HG02840 (cell line): ENCODE measurements at regions not wholly inside any gene's neighbourhood (a gene's known extent, or its start where the extent isn't known, plus 50 kb on each side); places are given as distances from the start of the nearest gene placed in this dataset.
"Not testable (repeated sequence)": the region's sequence is repeated elsewhere in the genome, so short reads cannot be mapped to it uniquely, and the experiment has no call there.

Experiments used
- ATAC-seq: cut with Tn5 transposase; IDR thresholded peaks from one replicate; pipeline ENCODE4 v1.9.1; 2021; ENCODE audit warnings: mild to moderate bottlenecking, moderate library complexity, moderate number of reproducible peaks; ENCODE audit not compliant: unreplicated experiment, low FRiP score

DNA sequence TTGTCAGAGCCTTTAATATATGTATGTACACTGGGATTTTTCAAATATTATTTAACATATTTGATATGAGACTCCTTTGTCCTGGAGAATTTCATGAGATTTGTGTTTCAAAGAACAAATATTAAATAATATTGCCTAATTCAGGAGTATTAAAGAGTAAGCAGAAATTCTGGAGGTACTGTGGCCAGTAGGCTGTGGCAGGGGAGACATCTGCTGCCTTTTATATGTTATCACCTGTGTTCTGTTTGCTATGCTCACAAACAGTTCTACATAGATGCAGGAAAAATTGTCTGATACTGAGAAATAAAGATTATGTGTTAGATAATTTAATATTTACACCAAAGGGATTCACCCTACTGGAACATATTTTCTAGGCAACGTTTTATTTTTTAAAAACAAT lies 395.4 kb upstream of the SLC35B3 start:
- ATAC-seq: no peak

DNA sequence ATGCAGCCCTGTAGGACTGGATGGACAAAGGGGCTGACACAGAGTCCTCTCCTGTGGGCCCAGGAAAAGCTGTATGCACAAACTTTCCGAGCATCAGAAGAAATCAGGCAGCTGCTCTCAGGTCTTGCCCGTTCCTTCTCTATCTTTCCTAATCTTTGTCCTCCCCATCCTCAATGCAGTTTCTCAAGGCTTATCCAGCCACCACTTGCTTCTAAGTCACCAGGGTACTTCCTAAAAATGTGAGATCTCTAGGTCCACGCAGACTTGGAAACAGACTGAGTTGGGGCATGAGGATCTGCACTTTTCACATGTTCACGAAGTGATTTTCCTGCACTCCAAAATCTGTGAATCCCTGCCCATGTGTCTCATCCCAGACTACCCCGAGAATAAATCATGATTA lies 394.5 kb upstream of the SLC35B3 start:
- no peak for ATAC-seq

DNA sequence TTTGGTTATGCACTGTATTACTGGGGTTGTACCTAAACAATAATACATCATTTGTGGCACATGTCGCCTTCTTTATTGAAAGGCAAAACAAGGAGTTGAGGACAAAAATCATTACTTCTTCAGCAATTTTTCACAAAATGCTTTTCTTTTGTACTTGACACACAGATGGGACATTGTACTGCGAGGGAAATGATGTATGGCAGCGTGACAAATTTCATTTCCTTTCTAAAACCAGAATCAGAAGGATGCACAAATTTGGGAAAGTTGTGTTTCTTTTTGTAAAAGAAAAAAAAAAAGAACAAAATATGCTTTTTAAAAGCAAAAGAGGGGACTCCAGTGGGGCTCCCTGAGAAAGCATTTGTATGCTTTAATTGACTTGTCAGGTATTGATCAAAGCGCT lies 394.0 kb upstream of the SLC35B3 start:
- ATAC-seq: no peak

DNA sequence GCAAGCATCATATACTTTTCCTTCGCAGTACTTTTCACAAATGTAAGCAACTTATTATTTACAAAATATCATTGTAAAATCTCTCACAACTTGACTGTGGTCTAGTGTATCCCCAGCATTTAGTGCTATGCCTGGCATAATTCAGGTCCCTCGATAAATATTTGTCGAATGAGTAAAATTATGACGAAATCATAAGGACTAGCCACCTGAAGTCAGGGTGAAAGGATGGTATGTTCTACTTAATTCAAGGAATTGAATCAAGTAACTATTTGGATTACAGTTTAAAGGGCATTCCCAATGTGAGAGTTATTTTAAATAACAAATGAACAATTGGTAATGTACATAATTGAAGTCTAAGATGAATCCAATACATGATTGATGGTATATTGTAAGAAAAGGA lies 393.0 kb upstream of the SLC35B3 start:
- ATAC-seq: no peak

DNA sequence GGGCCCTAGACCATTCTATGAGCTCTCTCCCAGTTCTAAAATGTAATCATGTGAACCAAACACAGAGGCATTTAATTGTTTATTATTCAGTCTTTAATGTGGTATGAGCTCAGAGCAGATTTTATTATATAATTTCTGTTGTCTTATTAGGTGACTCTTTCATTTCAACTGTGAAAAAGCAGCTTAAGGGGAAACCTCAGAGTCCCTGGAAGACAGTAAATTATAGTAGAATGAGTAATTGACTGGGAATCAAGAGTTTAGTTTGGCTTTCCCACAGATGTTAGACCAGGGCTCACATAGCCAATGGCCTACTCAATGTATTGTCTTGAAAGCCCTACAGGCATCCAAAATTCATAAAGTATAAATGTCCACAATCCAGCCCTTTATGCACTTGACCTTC lies 390.4 kb upstream of the SLC35B3 start:
- ATAC-seq: no peak

DNA sequence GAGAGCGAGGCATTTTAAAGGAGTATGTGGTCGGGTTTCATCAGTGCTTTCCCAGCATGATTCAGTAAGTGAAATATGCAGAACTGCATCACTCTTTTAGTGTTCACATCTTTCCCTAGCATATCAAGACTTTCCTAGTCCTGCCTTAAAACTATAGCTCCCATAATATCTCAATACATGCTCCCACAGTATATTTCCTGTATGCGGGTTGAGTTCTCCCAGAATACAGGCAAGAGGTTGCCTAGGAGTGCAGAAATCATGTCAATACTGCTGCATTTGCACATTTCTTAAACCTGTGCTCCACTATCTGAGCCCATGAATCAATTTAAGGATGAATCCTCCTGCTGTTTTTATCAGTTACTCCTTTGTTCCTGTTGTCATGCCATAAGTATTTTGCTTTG lies 386.6 kb upstream of the SLC35B3 start:
- ATAC-seq: no peak

DNA sequence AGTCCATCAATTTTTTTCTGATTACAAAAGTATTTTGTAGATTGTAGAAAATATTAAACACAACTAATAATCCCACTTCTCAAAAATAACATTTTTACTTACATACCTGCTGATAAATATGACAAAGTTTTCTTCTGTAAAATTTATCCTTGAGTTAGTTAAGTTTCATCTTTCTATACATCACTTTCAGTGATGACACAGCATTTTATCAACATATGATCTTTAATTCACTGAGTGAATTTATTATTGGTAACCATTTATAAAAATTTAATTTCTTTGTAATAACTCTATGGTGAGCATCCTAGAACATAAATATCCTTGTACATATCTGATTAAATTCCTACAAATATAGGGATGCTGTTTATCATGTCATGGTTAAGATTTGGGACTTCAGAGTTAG lies 385.0 kb upstream of the SLC35B3 start:
- no peak for ATAC-seq

DNA sequence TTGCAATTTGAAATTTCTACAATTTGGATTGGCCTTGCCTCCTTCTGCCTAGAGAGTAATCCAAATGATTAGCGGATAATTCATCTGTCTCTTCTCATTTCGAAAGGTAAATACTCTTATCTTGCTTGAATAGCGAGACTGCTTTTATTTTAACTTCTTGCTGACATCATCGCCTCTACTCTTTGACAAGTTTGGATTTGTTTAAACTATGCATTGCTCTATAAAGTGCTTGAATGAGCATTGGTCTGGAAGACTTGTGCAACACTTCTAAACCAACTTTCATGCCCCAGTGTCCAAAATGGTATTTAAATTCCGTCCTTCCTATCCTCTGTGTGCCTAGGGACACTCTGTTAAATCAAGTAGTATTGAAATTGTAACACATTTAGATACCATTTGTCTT lies 384.1 kb upstream of the SLC35B3 start:
- no peak for ATAC-seq

DNA sequence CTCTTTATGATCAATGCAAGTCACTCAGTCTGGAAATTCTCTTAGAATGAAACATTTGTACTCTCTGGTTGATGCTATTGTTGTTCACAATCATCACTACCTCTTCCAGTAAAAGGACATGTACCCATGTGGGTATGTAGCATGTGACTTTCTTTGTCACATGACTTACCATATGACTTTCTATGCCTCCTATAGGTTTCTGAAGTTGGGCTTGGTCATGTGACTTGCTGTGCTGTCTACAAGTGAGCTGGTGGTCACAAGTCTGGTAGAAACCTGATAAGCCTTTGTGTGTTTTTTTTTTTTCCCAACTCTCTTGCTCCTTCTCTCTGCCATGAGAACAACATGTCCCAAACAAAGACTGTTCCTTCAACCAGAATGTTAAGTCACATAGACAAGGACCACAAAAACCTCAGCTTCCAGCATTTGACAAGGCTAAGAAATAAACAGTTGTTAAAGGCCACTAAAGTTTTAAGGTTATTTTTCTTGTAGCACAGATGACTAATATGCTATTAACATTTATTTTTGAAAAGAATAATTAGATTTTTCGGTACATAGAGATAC lies 379.2 kb upstream of the SLC35B3 start:
- no peak for ATAC-seq

DNA sequence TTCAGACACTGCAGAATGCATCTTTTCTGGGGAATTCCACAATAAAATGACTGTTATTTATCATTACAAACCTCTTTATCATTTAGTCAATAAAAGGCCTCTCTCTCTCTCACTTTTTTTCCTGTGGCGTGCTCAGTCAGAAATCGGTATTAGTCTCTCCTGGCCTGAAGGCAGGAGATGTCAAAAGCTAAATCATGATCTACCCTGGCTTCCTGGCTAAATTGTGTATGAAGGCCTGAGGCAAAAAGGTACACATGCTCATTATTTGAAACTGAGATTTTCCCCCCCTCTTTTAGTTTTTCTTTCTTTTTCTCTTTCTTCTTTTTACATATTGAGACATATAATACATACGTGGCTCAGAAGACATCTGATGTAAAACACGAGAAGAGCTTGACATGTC lies 375.0 kb upstream of the SLC35B3 start:
- ATAC-seq: no peak

DNA sequence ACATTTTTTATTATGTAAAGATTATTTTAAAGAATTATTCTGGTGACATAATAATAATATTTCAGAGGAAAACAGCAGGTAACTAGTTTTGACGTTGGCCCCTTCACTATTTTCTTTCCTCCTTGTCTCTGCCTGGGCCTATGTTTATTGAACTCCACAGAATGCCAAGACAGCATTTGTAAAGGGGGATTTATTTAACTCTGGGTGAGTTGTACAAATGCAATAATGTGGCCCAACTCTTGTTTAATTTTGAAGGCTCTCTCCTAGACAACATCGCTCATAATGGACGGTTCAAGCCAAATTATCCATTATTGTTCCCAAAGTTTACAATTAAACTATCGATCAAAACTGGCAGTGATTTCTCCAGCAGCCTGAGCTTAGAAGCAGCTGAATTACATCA lies 374.3 kb upstream of the SLC35B3 start:
- ATAC-seq: no peak

DNA sequence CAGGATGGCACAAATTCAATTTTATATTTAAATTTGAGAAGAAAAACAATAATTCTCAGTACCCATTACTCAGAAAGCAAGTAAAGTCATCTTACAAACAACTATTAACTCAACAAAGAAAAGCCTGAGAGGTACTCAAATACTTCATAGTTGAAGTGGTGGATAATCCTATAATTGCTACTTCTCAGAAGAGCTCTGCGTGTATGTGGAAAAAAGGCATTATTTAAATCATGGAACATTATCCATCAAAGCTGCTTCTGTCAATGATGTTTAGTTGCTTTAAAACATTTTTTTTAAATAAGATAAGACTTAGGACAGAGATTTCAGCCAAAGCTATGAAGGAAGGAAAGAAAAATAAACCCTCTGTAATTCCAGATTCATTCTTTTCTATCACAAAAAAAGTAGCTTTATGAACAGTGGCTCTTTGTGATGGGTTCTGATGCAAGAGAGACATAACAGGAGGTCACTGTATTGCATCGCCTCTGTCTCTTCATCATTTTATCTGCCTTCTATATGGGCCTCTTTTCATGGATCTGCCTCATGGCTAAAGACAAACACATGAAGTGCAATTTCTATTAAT lies 367.9 kb upstream of the SLC35B3 start:
- no peak for ATAC-seq

DNA sequence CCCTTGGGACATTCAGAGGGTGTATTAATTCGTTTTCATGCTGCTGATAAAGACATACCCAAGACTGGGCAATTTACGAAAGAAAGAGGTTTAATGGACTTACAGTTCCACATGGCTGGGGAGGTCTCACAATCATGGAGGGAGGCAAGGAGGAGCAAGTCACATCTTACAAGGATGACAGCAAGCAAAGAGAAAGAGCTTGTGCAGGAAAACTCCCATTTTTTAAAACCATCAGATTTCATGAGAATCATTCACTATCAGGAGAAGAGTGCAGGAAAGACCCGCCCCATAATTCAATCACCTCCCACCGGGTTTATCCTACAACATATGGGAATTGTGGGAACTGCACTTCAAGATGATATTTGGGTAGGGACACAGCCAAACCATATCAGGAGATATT lies 367.1 kb upstream of the SLC35B3 start:
- not testable (repeated sequence) for ATAC-seq

DNA sequence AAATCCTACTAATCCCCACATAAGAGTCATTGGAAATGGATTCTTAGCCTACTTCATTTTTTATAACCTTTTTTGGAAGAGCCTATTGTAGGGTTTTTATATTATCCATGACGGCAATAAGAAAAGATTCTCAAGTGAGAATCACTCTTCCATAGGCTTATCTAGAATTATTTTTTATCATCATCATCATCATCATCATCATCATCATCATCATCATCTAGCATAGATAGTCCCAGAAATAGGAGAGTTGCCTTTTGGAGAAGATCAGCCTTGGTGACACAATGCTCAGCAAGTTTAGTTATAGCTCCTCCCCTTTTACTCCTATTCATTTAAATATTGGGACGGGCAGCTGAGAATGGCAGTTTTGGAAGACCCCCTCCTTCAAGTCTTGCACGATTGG lies 359.1 kb upstream of the SLC35B3 start:
- no peak for ATAC-seq

DNA sequence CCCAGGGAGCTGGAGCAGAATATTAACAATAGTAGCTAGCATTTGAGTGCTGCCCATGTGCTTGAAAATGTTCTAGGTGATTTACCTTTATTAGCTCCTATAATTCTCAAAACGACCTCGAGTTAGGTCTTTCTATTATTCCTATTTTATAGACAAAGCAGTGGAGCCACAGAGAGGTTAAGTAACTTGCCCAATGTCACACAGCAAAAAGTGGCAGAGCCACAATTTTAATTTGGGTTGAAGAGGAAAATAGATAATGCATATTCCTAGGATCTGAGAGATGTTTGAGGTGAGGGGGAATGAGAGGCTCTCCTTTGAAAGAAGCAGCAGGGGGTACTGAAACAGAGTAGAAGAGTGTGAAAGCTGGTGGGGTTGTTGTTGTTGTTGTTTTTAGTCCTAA lies 354.5 kb upstream of the SLC35B3 start:
- ATAC-seq: no peak

DNA sequence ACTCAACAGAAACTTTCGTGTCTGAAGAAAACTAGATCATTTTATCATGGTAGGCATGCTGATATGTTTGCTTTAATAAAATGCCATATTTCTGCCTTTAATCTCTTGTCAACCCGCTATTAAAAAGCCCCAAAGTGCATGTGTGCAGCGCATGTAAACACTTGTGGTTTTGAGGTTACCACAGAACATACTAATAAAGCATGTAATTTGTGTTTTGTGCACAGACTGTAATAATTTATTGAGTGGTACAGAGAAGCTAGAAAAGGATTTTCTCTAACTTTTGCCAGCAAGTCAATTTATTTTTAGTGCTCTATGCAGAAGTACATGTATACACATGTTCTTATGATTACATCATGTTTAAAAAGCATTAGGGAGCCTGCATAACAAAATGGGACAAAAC lies 349.9 kb upstream of the SLC35B3 start:
- no peak for ATAC-seq

DNA sequence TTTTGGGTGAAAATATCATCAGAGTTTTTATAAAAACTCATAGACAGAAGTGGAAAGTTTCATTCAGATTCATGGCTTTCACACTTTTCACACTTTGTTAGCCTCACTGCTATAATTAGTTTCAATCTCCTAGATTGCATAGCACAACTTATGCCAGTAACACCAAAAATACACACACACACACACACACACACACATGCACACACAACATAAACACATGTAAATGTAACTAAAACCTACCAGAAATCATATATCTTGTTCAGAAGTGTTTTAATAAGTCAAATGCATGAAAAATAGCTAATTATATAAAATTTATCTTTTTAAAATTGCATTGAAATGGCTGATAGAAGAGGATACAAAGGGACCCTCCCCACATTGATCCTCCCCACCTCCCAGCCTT lies 347.8 kb upstream of the SLC35B3 start:
- no peak for ATAC-seq

DNA sequence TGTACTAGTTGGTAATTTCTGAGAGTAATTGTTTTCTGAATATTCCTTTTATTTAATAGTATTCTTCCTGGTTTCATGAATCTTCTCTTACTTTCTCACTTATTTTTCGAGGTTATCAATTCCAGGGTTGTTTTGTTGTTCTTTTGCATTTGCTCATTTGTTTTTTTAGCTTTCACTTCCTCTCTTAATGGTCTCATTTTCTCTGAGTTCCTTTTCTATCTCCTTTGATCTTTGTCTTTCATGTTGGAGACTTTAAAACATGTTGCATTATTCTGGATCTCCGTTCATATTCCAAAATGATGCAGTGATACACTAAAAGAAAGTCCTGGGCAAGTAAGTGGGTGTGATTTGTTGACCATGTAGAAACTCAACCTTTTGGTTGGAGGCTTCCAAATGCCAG lies 345.3 kb upstream of the SLC35B3 start:
- no peak for ATAC-seq

DNA sequence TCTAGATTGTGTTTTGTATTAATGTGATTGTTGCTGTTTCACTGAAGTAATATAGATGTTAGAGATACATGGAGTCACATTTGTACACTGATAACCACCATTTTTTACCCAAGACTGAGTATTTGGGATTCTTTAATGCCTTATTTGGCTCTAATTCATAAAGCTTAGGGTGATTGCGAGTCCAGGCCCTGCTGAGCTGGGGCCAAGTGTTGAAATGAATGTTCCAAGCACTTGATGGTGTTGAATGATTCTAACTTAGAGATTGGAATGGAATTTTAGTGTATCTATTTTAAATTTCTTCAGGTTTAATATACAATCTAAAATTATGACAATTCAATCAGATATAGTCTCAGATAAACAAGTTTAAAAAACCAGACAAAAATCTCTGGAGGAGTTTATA lies 329.4 kb upstream of the SLC35B3 start:
- ATAC-seq: no peak

DNA sequence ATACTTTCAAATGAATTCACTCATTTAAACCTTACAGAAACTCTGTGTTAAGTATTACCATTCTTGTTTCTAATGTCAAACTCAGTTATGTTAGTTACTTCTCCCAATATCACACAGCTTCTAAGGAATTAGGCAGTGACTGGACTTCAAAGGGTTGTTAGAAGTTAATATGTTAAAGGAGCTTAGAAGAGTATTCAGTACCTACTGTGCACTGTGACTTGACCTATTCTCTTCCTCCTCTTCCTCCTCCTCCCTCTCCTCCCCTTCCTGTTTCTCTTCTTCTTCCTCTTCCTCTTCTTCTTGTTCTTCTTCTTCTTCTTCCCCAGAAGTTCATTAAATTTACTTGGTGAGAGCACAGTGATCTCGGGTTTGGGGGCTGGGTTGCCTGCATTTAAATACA lies 325.6 kb upstream of the SLC35B3 start:
- no peak for ATAC-seq

DNA sequence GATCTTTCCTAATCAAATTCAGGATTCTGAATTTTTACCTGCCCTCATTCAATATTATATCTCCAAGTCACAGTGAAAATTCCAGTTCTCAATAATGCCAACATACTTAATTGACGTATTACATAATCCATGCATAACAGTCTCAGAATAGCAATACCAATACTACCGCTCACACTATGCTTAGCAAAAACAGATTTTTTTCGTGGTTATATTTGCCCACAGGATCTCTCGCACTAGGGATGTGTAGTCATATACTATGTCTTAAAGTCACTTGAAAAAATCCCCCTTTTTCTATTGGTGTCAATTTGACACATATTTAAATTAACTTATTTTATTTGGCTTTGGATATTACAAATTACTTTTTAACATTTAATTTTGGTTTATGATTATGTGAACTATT lies 323.1 kb upstream of the SLC35B3 start:
- no peak for ATAC-seq

DNA sequence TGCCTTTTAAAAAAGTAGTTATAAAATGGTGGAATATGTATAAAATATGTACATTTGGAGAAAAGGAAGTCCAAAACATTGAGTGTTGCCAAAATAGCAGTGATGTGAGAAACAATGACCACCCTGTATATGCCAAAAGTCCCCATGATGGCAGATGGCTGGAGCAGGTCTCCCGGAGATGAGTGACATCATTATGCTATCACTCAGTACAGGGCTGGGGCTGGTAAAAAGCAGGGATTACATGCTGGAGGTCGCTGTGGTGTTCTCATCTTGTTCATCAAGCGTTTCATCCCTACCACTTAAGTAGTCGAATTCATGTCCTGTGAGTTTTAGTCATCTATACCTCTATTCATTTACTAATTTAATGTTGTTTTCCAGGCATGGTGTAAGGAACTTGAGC lies 315.3 kb upstream of the SLC35B3 start:
- no peak for ATAC-seq

DNA sequence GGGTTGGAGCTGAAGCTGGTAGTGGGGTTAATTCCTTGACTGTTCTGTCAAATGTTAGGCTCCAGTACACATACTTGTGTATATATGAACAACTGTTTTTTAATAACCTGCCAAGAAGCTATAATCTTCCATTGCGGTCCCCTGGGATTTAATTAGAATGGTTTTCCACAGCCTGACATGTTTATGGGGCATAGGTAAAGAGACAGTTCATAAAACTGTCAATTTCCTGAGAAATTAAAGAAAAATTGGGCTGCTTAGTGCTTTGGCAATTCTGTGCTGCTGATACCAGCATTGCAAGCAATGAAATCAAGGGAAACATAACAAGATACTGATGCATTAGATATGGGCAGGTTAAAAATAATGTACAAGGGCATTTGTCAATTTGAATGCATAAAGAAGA lies 314.1 kb upstream of the SLC35B3 start:
- no peak for ATAC-seq
